ENCODE measurements at regions not wholly inside any gene's neighbourhood (a gene's known extent, or its start where the extent isn't known, plus 50 kb on each side); places are given as distances from the start of the nearest gene placed in this dataset.
"Not testable (repeated sequence)": the region's sequence is repeated elsewhere in the genome, so short reads cannot be mapped to it uniquely, and the experiment has no call there.

GRCh38 chr5:166062094-166062493 lies 2229.4 kb upstream of the WWC1 start:
- no peak for DNase-seq (ENCODE audit: extremely low read depth in 1 of 2, low read depth in 1 of 2)

- DNase-seq (ENCODE audit: extremely low read depth in 1 of 2, low read depth in 1 of 2) = no peak
These were observed 2228.7 kb upstream of the WWC1 start for GRCh38 chr5:166062719-166063118.

GRCh38 chr5:166063261-166063660 lies 2228.2 kb upstream of the WWC1 start:
- no peak for DNase-seq (ENCODE audit: extremely low read depth in 1 of 2, low read depth in 1 of 2)

- no peak for DNase-seq (ENCODE audit: extremely low read depth in 1 of 2, low read depth in 1 of 2)
These were observed 2222.7 kb upstream of the WWC1 start for GRCh38 chr5:166068547-166069335.

- DNase-seq (ENCODE audit: extremely low read depth in 1 of 2, low read depth in 1 of 2) = no peak
These were observed 2217.4 kb upstream of the WWC1 start for GRCh38 chr5:166073901-166074581.

- DNase-seq (ENCODE audit: extremely low read depth in 1 of 2, low read depth in 1 of 2) = no peak
These were observed 2216.6 kb upstream of the WWC1 start for GRCh38 chr5:166074582-166075481.

- no peak for DNase-seq (ENCODE audit: extremely low read depth in 1 of 2, low read depth in 1 of 2)
These were observed 2208.1 kb upstream of the WWC1 start for GRCh38 chr5:166083183-166083959.

- no peak for DNase-seq (ENCODE audit: extremely low read depth in 1 of 2, low read depth in 1 of 2)
These were observed 2204.9 kb upstream of the WWC1 start for GRCh38 chr5:166086568-166086967.

GRCh38 chr5:166088389-166089039 lies 2202.9 kb upstream of the WWC1 start:
- DNase-seq (ENCODE audit: extremely low read depth in 1 of 2, low read depth in 1 of 2) = no peak

- no peak for DNase-seq (ENCODE audit: extremely low read depth in 1 of 2, low read depth in 1 of 2)
These were observed 2199.5 kb upstream of the WWC1 start for GRCh38 chr5:166091931-166092330.

GRCh38 chr5:166093312-166093711 lies 2198.1 kb upstream of the WWC1 start:
- no peak for DNase-seq (ENCODE audit: extremely low read depth in 1 of 2, low read depth in 1 of 2)

- DNase-seq (ENCODE audit: extremely low read depth in 1 of 2, low read depth in 1 of 2) = no peak
These were observed 2188.5 kb upstream of the WWC1 start for GRCh38 chr5:166102947-166103346.

GRCh38 chr5:166111021-166111420 lies 2180.4 kb upstream of the WWC1 start:
- no peak for DNase-seq (ENCODE audit: extremely low read depth in 1 of 2, low read depth in 1 of 2)

GRCh38 chr5:166117072-166118066 lies 2174.1 kb upstream of the WWC1 start:
- no peak for DNase-seq (ENCODE audit: extremely low read depth in 1 of 2, low read depth in 1 of 2)

GRCh38 chr5:166119506-166119905 lies 2171.9 kb upstream of the WWC1 start:
- no peak for DNase-seq (ENCODE audit: extremely low read depth in 1 of 2, low read depth in 1 of 2)

- DNase-seq (ENCODE audit: extremely low read depth in 1 of 2, low read depth in 1 of 2) = no peak
These were observed 2167.7 kb upstream of the WWC1 start for GRCh38 chr5:166123717-166124116.

GRCh38 chr5:166127766-166128570 lies 2163.5 kb upstream of the WWC1 start:
- DNase-seq (ENCODE audit: extremely low read depth in 1 of 2, low read depth in 1 of 2) = no peak

- DNase-seq (ENCODE audit: extremely low read depth in 1 of 2, low read depth in 1 of 2) = not testable (repeated sequence)
These were observed 2146.3 kb upstream of the WWC1 start for GRCh38 chr5:166145107-166145506.
